ENCODE measurements at regions not wholly inside any gene's neighbourhood (a gene's known extent, or its start where the extent isn't known, plus 50 kb on each side); places are given as distances from the start of the nearest gene placed in this dataset.

DNA sequence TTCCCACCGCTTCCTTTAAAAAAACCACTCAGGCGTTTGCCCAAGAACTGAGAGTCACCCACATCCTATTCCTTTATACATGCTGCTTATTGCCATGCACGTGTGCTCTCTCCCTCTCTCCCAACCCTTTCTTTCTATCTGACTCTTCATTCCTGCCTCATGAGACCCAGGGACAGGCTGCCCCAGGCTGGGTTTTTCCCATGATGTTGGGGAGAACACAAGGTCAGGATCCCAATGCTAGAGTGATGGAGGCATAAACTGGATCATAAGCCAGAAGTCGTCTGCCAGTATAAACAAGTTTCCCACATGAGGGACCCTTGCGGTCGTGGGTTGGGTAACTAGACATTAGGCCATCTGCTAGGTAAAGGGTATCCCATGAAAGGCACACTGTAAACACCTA, 64.9 kb downstream of the CD2 start:
- CTCF ChIA-PET, result interaction anchor here (0.6 kb wide), 1 partner anchor 37 kb away, joined by 6 read pairs; no protein-coding TSS in a partner anchor
- no TSS peak for BruUV-seq (replicated peaks)
- H3K27ac ChIP-seq (ENCODE audit: low read depth, low read length, poor library complexity, severe bottlenecking), result no peak overlapping the region
- intact Hi-C loops (cut with micrococcal nuclease; ENCODE audit: unreplicated experiment), result loop anchor here (5.0 kb wide), 1 partner anchor 247 kb away; the partner anchor contains the start of gene CD58
- POLR2A ChIA-PET (ENCODE audit: low non-redundant PET), result no interaction called here
- H3K4me3 ChIP-seq (ENCODE audit: low read depth, low read length, poor library complexity, severe bottlenecking), result no peak overlapping the region
- H3K36me3 ChIP-seq (ENCODE audit: insufficient read depth, low read length, poor library complexity, severe bottlenecking), result no peaks in the 10 kb centered on the region
- DNase-seq (ENCODE audit: low spot score), result no peak
- no peaks in the 10 kb centered on the region for H3K27me3 ChIP-seq (replicated peaks; ENCODE audit: insufficient read depth, low read depth, low read length, poor library complexity)
- TF ChIP-seq EZH2 (IDR thresholded peaks at IDR 0.05; ENCODE audit: borderline replicate concordance, low read depth, low read length, poor library complexity, severe bottlenecking), result no peak
- TF ChIP-seq, protein P1, sequence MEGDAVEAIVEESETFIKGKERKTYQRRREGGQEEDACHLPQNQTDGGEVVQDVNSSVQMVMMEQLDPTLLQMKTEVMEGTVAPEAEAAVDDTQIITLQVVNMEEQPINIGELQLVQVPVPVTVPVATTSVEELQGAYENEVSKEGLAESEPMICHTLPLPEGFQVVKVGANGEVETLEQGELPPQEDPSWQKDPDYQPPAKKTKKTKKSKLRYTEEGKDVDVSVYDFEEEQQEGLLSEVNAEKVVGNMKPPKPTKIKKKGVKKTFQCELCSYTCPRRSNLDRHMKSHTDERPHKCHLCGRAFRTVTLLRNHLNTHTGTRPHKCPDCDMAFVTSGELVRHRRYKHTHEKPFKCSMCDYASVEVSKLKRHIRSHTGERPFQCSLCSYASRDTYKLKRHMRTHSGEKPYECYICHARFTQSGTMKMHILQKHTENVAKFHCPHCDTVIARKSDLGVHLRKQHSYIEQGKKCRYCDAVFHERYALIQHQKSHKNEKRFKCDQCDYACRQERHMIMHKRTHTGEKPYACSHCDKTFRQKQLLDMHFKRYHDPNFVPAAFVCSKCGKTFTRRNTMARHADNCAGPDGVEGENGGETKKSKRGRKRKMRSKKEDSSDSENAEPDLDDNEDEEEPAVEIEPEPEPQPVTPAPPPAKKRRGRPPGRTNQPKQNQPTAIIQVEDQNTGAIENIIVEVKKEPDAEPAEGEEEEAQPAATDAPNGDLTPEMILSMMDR (conservative IDR thresholded peaks at IDR 0.05; ENCODE audit: low read depth, low read length), result no peak
- H3K4me1 ChIP-seq (ENCODE audit: insufficient read depth, low read length, poor library complexity, severe bottlenecking), result no peaks in the 10 kb centered on the region
- H3K9me3 ChIP-seq (ENCODE audit: low read depth, low read length, poor library complexity, severe bottlenecking), result no peaks in the 10 kb centered on the region

DNA sequence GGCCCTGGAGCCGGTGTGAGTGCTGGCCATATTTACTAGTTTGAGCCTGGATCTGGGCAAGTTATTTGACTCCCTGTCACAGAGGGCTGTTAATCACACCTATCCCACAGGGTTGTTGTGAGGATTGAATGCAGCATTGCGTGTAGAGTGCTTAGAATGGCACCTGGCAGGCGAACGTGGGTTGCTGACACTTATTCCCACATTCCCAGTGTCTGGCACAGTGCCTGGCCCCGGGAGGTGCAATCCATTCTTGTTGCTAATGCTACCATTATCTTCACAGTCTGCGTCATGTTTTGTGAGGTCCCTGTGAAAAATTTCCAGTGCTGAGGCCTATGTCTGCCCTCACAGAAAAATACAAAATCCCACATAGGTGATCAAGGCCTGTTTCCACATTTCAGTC, 66.1 kb downstream of the CD2 start:
- no peak for DNase-seq (ENCODE audit: low spot score)
- Histone ChIP-seq H3K9me3 (ENCODE audit: low read depth, low read length, poor library complexity, severe bottlenecking) (no peaks in the 10 kb centered on the region), H3K27ac (ENCODE audit: low read depth, low read length, poor library complexity, severe bottlenecking) (no peak overlapping the region), H3K36me3 (ENCODE audit: insufficient read depth, low read length, poor library complexity, severe bottlenecking) (no peaks in the 10 kb centered on the region), H3K4me3 (ENCODE audit: low read depth, low read length, poor library complexity, severe bottlenecking) (no peak overlapping the region), H3K4me1 (ENCODE audit: insufficient read depth, low read length, poor library complexity, severe bottlenecking) (peaks cover 9% of the 10 kb centered on the region), H3K27me3 (replicated peaks; ENCODE audit: insufficient read depth, low read depth, low read length, poor library complexity) (no peaks in the 10 kb centered on the region)
- TF ChIP-seq, protein P1 (conservative IDR thresholded peaks at IDR 0.05; ENCODE audit: low read depth, low read length), result no peak
- no peak for TF ChIP-seq EZH2 (IDR thresholded peaks at IDR 0.05; ENCODE audit: borderline replicate concordance, low read depth, low read length, poor library complexity, severe bottlenecking)
- ChIA-PET POLR2A (ENCODE audit: low non-redundant PET) (no interaction called here), CTCF (no interaction called here)
- BruUV-seq (replicated peaks), result no TSS peak
- intact Hi-C loops (cut with micrococcal nuclease; ENCODE audit: unreplicated experiment), result no loop called here

DNA sequence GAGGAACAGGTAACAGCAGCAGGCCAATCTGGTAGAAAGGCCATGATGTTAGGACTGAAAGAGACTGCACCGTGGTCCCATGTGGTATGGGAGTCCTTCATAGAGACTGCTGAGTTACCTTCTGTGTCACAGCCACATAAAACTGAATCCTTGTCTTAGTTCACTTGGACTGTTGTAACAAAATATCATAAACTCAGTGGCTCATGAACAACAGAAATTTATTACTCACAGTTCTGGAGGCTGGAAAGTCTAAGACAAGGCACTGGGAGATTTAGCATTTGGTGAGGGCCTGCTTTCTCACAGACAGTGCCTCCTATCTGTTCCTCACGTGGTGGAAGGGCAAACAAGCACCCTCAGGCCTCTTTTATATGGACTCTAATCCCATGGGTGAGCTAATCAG, 67.5 kb downstream of the CD2 start:
- Histone ChIP-seq H3K27me3 (replicated peaks; ENCODE audit: insufficient read depth, low read depth, low read length, poor library complexity) (no peaks in the 10 kb centered on the region), H3K4me1 (ENCODE audit: insufficient read depth, low read length, poor library complexity, severe bottlenecking) (peaks cover 15% of the 10 kb centered on the region), H3K4me3 (ENCODE audit: low read depth, low read length, poor library complexity, severe bottlenecking) (no peak overlapping the region), H3K36me3 (ENCODE audit: insufficient read depth, low read length, poor library complexity, severe bottlenecking) (no peaks in the 10 kb centered on the region), H3K9me3 (ENCODE audit: low read depth, low read length, poor library complexity, severe bottlenecking) (no peaks in the 10 kb centered on the region), H3K27ac (ENCODE audit: low read depth, low read length, poor library complexity, severe bottlenecking) (no peak overlapping the region)
- no TSS peak for BruUV-seq (replicated peaks)
- ChIA-PET CTCF (no interaction called here), POLR2A (ENCODE audit: low non-redundant PET) (no interaction called here)
- DNase-seq (ENCODE audit: low spot score), result no peak
- no peak for TF ChIP-seq EZH2 (IDR thresholded peaks at IDR 0.05; ENCODE audit: borderline replicate concordance, low read depth, low read length, poor library complexity, severe bottlenecking)
- TF ChIP-seq, protein P1 (conservative IDR thresholded peaks at IDR 0.05; ENCODE audit: low read depth, low read length), result no peak
- intact Hi-C loops (cut with micrococcal nuclease; ENCODE audit: unreplicated experiment), result no loop called here
